K562 (cell line): ENCODE measurements at regions not wholly inside any gene's neighbourhood (a gene's known extent, or its start where the extent isn't known, plus 50 kb on each side); places are given as distances from the start of the nearest gene placed in this dataset.

Experiments used
- ATAC-seq: fragments of 200-7000 bp; cut with Tn5 transposase; 3 replicates; pipeline ENCODE4 v1.9.1; 2020; ENCODE audit warnings: moderate library complexity
- BruUV-seq: library from RNA; stranded (reverse); fragments of 400-500 nt; replicated peaks from 2 replicates; lab custom pipeline; 2021; lab: Mats Ljungman, UMichigan
- CTCF ChIA-PET: fragments of 300-600 bp; formaldehyde crosslinking; extraction: SDS; loops from one replicate; lab custom pipeline; 2021; ENCODE audit warnings: low intra/inter-chr PET ratio; lab: Yijun Ruan, JAX
- POLR2A ChIA-PET: fragments of 300-600, 350-650 bp; sonication (Branson Sonifier 250); formaldehyde crosslinking; extraction: SDS; loops from one replicate; lab custom pipeline; 2021; ENCODE audit warnings: antibody characterized with exemption, inconsistent platforms; lab: Yijun Ruan, JAX
- DNase-seq, 4 experiments: peaks; one replicate each; pipeline versions ENCODE4 v3.0.0 to v3.0.0-alpha.2; 2011 to 2018; ENCODE audit warnings: low spot score in 3 of 4, mixed read lengths in 3 of 4; ENCODE audit errors: extremely low read depth in 1 of 4
- FAIRE-seq: peaks from 2 replicates; lab custom pipeline; 2011; peaks lifted over from hg19 to GRCh38; lab: Jason Lieb, UNC
- H2AFZ ChIP-seq: 2 replicates; pipeline ENCODE4 v1.6.0; 2011; ENCODE audit warnings: low read depth, low read length, control low read depth, inconsistent platforms
- H3K27ac ChIP-seq: fragments of 200-600 bp; 3 replicates; pipeline ENCODE4 v1.8.0; 2011; ENCODE audit warnings: low read depth, mild to moderate bottlenecking, control low read depth, inconsistent platforms, low read length, moderate library complexity, mixed read lengths; ENCODE audit errors: extremely low read depth
- H3K27me3 ChIP-seq, 2 experiments: fragments of 300-600 bp in 1 of 2; 2 replicates in 1 of 2; 3 replicates in 1 of 2; pipeline versions ENCODE4 v1.6.0 to v1.8.0; 2011; ENCODE audit warnings: inconsistent platforms in 2 of 2, low read length in 2 of 2, mild to moderate bottlenecking in 1 of 2, mixed read lengths in 1 of 2, moderate library complexity in 1 of 2; ENCODE audit not compliant: control insufficient read depth in 2 of 2, insufficient read depth in 2 of 2
- H3K36me3 ChIP-seq: fragments of 300-600 bp; 3 replicates; pipeline ENCODE4 v1.8.0; 2011; ENCODE audit warnings: mild to moderate bottlenecking, low read length, inconsistent platforms; ENCODE audit not compliant: control insufficient read depth, insufficient read depth
- H3K4me1 ChIP-seq, 2 experiments: fragments of 200-600 bp in 1 of 2; replicated peaks in 1 of 2; 2 replicates in 1 of 2; 3 replicates in 1 of 2; pipeline versions ENCODE4 v1.5.1 to v1.8.0; 2011; ENCODE audit warnings: inconsistent platforms in 2 of 2, low read length in 2 of 2, mild to moderate bottlenecking in 1 of 2, mixed read lengths in 1 of 2, moderate library complexity in 1 of 2; ENCODE audit not compliant: control insufficient read depth in 2 of 2, insufficient read depth in 2 of 2
- H3K4me2 ChIP-seq: 2 replicates; pipeline ENCODE4 v1.6.1; 2011; ENCODE audit warnings: low read length, control low read depth, inconsistent platforms, mixed read lengths; ENCODE audit not compliant: insufficient read depth
- H3K4me3 ChIP-seq: fragments of 200-600 bp; sonication (generic), shearing (Covaris generic); 2 replicates; pipeline ENCODE4 v1.5.1; 2016; ENCODE audit warnings: control low read depth, inconsistent platforms
- H3K79me2 ChIP-seq: fragments of 200-600 bp; 3 replicates; pipeline ENCODE4 v1.8.0; 2011; ENCODE audit warnings: low read length, inconsistent platforms; ENCODE audit not compliant: control insufficient read depth, insufficient read depth
- H3K9ac ChIP-seq, 2 experiments: 2 replicates each; pipeline versions ENCODE4 v1.6.0 to v1.6.1; 2011; ENCODE audit warnings: low read depth in 2 of 2, low read length in 2 of 2, control low read depth in 1 of 2, inconsistent platforms in 1 of 2, mild to moderate bottlenecking in 1 of 2, mixed read lengths in 1 of 2; ENCODE audit not compliant: insufficient read depth in 1 of 2
- H3K9me1 ChIP-seq: one replicate; pipeline ENCODE4 v1.6.0; 2011; ENCODE audit warnings: inconsistent platforms, mild to moderate bottlenecking, low read length, moderate library complexity; ENCODE audit not compliant: control insufficient read depth, insufficient read depth
- H3K9me3 ChIP-seq: replicated peaks from 2 replicates; pipeline ENCODE4 v1.5.1; 2011; ENCODE audit warnings: low read depth, low read length, inconsistent platforms; ENCODE audit not compliant: control insufficient read depth, insufficient read depth
- H4K20me1 ChIP-seq: replicated peaks from 2 replicates; pipeline ENCODE4 v1.6.1; 2011; ENCODE audit warnings: low read length, inconsistent platforms, mixed read lengths; ENCODE audit not compliant: control insufficient read depth, insufficient read depth
- C11orf30 ChIP-seq: fragments of 450-650 bp; IDR thresholded peaks from 2 replicates; pipeline ENCODE4 v1.6.1; 2016; ENCODE audit warnings: low read depth, mild to moderate bottlenecking
- CHCHD3 ChIP-seq: fragments of 250-450 bp; sonication (Bioruptor Pico); IDR thresholded peaks from 2 replicates; pipeline ENCODE4 v2.1.2; 2022; ENCODE audit warnings: mild to moderate bottlenecking
- CSDE1 ChIP-seq, 2 experiments: fragments of 450-650 bp; IDR thresholded peaks; 2 replicates each; pipeline ENCODE4 v1.6.1; 2016; ENCODE audit warnings: mild to moderate bottlenecking in 1 of 2
- CTCF ChIP-seq, 3 experiments: IDR thresholded peaks in 2 of 3; conservative IDR thresholded peaks in 1 of 3; 2 replicates each; pipeline ENCODE4 v1.5.1; 2011 to 2012; ENCODE audit warnings: low read length in 3 of 3, mild to moderate bottlenecking in 3 of 3, control low read depth in 2 of 3, improper control_type of control experiment in 1 of 3, inconsistent platforms in 1 of 3, low read depth in 1 of 3, mixed read lengths in 1 of 3, moderate library complexity in 1 of 3; ENCODE audit not compliant: insufficient read depth in 2 of 3
- DMBX1 ChIP-seq: fragments of 250-450 bp; sonication (Bioruptor Pico); IDR thresholded peaks from 2 replicates; pipeline ENCODE4 v1.8.0; 2022; ENCODE audit warnings: inconsistent platforms, mild to moderate bottlenecking, moderate library complexity, borderline replicate concordance
- ETV1 ChIP-seq: fragments of 450-650 bp; conservative IDR thresholded peaks from 2 replicates; pipeline ENCODE4 v1.6.1; 2016; ENCODE audit warnings: missing genetic modification characterization, control low read depth, low read depth, missing compliant biosample characterization
- FIP1L1 ChIP-seq: fragments of 200-400 bp; formaldehyde crosslinking; IDR thresholded peaks from 2 replicates; pipeline ENCODE4 v1.6.1; 2018; ENCODE audit warnings: mild to moderate bottlenecking, low read depth, low read length; ENCODE audit not compliant: poor library complexity, severe bottlenecking
- JUN ChIP-seq, 2 experiments: sonication (generic) in 1 of 2; formaldehyde crosslinking in 1 of 2; IDR thresholded peaks; 2 replicates each; pipeline versions ENCODE4 v1.6.1 to v1.8.0; 2012 to 2022; ENCODE audit warnings: borderline replicate concordance in 2 of 2, mild to moderate bottlenecking in 2 of 2, improper control_type of control experiment in 1 of 2, low read depth in 1 of 2, low read length in 1 of 2, missing genetic modification reagents in 1 of 2
- MNT ChIP-seq, 2 experiments: fragments of 450-650 bp; conservative IDR thresholded peaks; 2 replicates each; pipeline ENCODE4 v1.6.1; 2017; ENCODE audit warnings: mild to moderate bottlenecking in 2 of 2, moderate library complexity in 2 of 2
- PYGO2 ChIP-seq: fragments of 450-650 bp; IDR thresholded peaks from 2 replicates; pipeline ENCODE4 v1.6.1; 2016; ENCODE audit warnings: mild to moderate bottlenecking, missing genetic modification characterization, moderate library complexity, missing compliant biosample characterization
- ZNF707 ChIP-seq: fragments of 250-450 bp; sonication (Bioruptor Pico); conservative IDR thresholded peaks from 2 replicates; pipeline ENCODE4 v1.8.0; 2022; ENCODE audit warnings: inconsistent platforms, mild to moderate bottlenecking, moderate library complexity
- in situ Hi-C: fragments of 300-500 bp; cut with MboI; formaldehyde crosslinking; loops from 4 replicates; pipeline ENCODE4 v1.15.0; 2018; ENCODE audit warnings: inconsistent platforms, mixed read lengths
- intact Hi-C: fragments of 100-400 bp; cut with micrococcal nuclease; formaldehyde crosslinking; loops from 2 replicates; pipeline ENCODE4 v1.14.2; 2022

- TF ChIP-seq CTCF (IDR thresholded peaks at IDR 0.05 in 2 of 3, conservative IDR thresholded peaks at IDR 0.05 in 1 of 3; ENCODE audit: insufficient read depth in 2 of 3, low read depth in 1 of 3, low read length in 3 of 3), result peak; percentile 60 to 66 (median 61)
- TF ChIP-seq ETV1 (tag), result peak; percentile 24; the same call in 1 of the 2 replicates
- no peak for TF ChIP-seq C11orf30
These were observed 772.0 kb downstream of the DIAPH3 start (continued) for GRCh38 chr13:59391696-59392095.

- H3K9me3 ChIP-seq, result no peaks in the 10 kb centered on the region
- in situ Hi-C loops, result loop anchor here (25.0 kb wide), 1 partner anchor 945 kb away; no protein-coding TSS in a partner anchor
- no peak for FAIRE-seq
- H4K20me1 ChIP-seq, result no peaks in the 10 kb centered on the region
- no peaks in the 10 kb centered on the region for H3K27me3 ChIP-seq
- CTCF ChIA-PET, result no interaction called here
- no TSS peak for BruUV-seq
- no peak for ATAC-seq
- no peaks in the 10 kb centered on the region for H3K36me3 ChIP-seq
- H3K79me2 ChIP-seq, result no peaks in the 10 kb centered on the region
- H3K4me1 ChIP-seq, result no peaks in the 10 kb centered on the region
- H3K9me1 ChIP-seq, result no peaks in the 10 kb centered on the region
- H3K4me3 ChIP-seq, result no peak overlapping the region
- H2AFZ ChIP-seq, result no peak overlapping the region
- TF ChIP-seq ZNF707 (CRISPR knock-in tag) (no peak), PYGO2 (tag) (no peak), FIP1L1 (no peak), JUN (IDR thresholded peaks at IDR 0.05; ENCODE audit: borderline replicate concordance, low read depth, low read length) (no peak), JUN (CRISPR knock-in tag; IDR thresholded peaks at IDR 0.05; ENCODE audit: borderline replicate concordance) (no peak), CSDE1 (IDR thresholded peaks at IDR 0.05) (no peak), DMBX1 (CRISPR knock-in tag) (no peak), MNT (conservative IDR thresholded peaks at IDR 0.05) (no peak), CHCHD3 (CRISPR knock-in tag) (no peak)
- no peak overlapping the region for H3K27ac ChIP-seq
- H3K4me2 ChIP-seq, result no peak overlapping the region
- intact Hi-C loops, result loop anchor here (5.0 to 10.0 kb wide), 4 partner anchors 152 to 832 kb away; no protein-coding TSS in a partner anchor
- H3K9ac ChIP-seq, result no peak overlapping the region
- no peak for DNase-seq
- POLR2A ChIA-PET, result no interaction called here
These were observed 771.4 kb downstream of the DIAPH3 start for GRCh38 chr13:59392328-59392727.
